ENCODE measurements at regions not wholly inside any gene's neighbourhood (a gene's known extent, or its start where the extent isn't known, plus 50 kb on each side); places are given as distances from the start of the nearest gene placed in this dataset.

GRCh38 chr1:244157731-244158438, 106.8 kb downstream of the ZBTB18 start:
- DNase-seq (ENCODE audit: low read depth): no peak

- DNase-seq (ENCODE audit: low read depth): no peak
Measured at GRCh38 chr1:244159646-244160045, 108.6 kb downstream of the ZBTB18 start.

- no peak for DNase-seq (ENCODE audit: low read depth)
Measured at GRCh38 chr1:244160455-244161235, 109.6 kb downstream of the ZBTB18 start.

GRCh38 chr1:244161236-244161510, 110.1 kb downstream of the ZBTB18 start:
- no peak for DNase-seq (ENCODE audit: low read depth)

GRCh38 chr1:244162786-244163530, 111.9 kb downstream of the ZBTB18 start:
- DNase-seq (ENCODE audit: low read depth): peak; percentile 54

- DNase-seq (ENCODE audit: low read depth): peak; percentile 99
Measured at GRCh38 chr1:244163861-244164510, 112.9 kb downstream of the ZBTB18 start.

GRCh38 chr1:244164511-244164890, 113.4 kb downstream of the ZBTB18 start:
- no peak for DNase-seq (ENCODE audit: low read depth)

GRCh38 chr1:244165021-244165420, 113.9 kb downstream of the ZBTB18 start:
- DNase-seq (ENCODE audit: low read depth): no peak

- peak; percentile 26 for DNase-seq (ENCODE audit: low read depth)
Measured at GRCh38 chr1:244165701-244166100, 114.6 kb downstream of the ZBTB18 start.

GRCh38 chr1:244171241-244171985, 120.3 kb downstream of the ZBTB18 start:
- no peak for DNase-seq (ENCODE audit: low read depth)

- no peak for DNase-seq (ENCODE audit: low read depth)
Measured at GRCh38 chr1:244173240-244173639, 122.2 kb downstream of the ZBTB18 start.

GRCh38 chr1:244173769-244174168, 122.7 kb downstream of the ZBTB18 start:
- DNase-seq (ENCODE audit: low read depth): no peak

- no peak for DNase-seq (ENCODE audit: low read depth)
Measured at GRCh38 chr1:244174922-244175521, 123.9 kb downstream of the ZBTB18 start.

- no peak for DNase-seq (ENCODE audit: low read depth)
Measured at GRCh38 chr1:244176201-244176600, 125.1 kb downstream of the ZBTB18 start.

- peak; percentile 59 for DNase-seq (ENCODE audit: low read depth)
Measured at GRCh38 chr1:244180256-244180655, 129.2 kb downstream of the ZBTB18 start.

- no peak for DNase-seq (ENCODE audit: low read depth)
Measured at GRCh38 chr1:244181867-244182266, 130.8 kb downstream of the ZBTB18 start.

- no peak for DNase-seq (ENCODE audit: low read depth)
Measured at GRCh38 chr1:244183037-244183436, 132.0 kb downstream of the ZBTB18 start.

GRCh38 chr1:244186372-244186771, 135.3 kb downstream of the ZBTB18 start:
- DNase-seq (ENCODE audit: low read depth): no peak

- DNase-seq (ENCODE audit: low read depth): no peak
Measured at GRCh38 chr1:244187310-244187709, 136.2 kb downstream of the ZBTB18 start.

- DNase-seq (ENCODE audit: low read depth): no peak
Measured at GRCh38 chr1:244191581-244191980, 140.5 kb downstream of the ZBTB18 start.

GRCh38 chr1:244192325-244192724, 141.2 kb downstream of the ZBTB18 start:
- DNase-seq (ENCODE audit: low read depth): no peak

All from iris pigment epithelial cell (primary cell).